ENCODE measurements at regions not wholly inside any gene's neighbourhood (a gene's known extent, or its start where the extent isn't known, plus 50 kb on each side); places are given as distances from the start of the nearest gene placed in this dataset.
A peak's percentile ranks its signal among the peaks of the same experiment; 100 is the strongest.

DNA sequence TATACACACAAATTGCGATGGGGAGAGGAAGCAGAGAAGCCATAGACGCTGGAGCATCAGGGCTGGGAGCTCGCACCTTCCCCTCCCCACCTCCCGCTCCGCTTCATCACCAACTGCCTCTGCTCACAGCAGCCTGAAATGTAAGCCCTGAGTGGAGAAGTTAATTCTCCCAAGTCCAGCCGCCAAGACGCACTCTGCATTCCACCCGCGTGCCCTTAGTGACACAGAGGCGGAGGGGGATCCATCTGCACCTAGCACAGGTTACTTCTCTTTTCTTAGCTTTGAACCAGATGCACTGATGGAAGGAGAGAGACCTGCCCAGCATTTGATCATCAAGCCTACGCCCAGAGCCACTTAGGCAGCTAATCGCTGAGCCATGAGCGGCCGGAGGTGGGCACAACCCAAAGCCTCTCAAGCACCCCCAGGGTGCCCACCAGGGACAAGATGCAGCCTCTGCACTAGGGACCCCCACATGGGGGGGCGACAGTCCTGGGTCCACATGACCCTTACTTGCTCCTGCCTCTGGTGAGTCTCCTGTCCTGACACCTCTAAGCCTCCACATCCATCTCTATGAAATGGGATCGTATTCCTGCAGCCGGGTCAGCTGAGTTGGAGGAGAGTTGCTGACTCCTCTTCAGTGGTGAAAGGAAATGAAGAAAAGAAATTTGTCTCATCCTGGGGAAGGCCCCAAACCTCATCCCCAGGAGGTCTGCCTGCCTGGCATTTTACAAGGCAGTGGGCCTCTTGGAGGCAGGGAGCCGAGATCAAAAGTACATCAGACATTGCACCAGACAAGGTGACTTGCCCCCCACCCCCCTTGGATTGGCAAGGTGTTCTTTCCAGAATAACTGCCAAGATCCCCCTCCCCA is 316.2 kb downstream of the MATN1 start:
- H3K27me3 Mint-ChIP-seq (ENCODE audit: low read depth, unreplicated experiment) = peaks cover 52% of the 10 kb centered on the region
- H3K27ac Mint-ChIP-seq (ENCODE audit: unreplicated experiment) = peak overlapping the region; percentile 8
- no peak overlapping the region for H3K27ac ChIP-seq (ENCODE audit: low read depth, low read length)
- H3K36me3 Mint-ChIP-seq (ENCODE audit: low read depth, unreplicated experiment) = no peaks in the 10 kb centered on the region
- H3K9me3 ChIP-seq (ENCODE audit: insufficient read depth, low read depth, low read length) = no peaks in the 10 kb centered on the region
- no peaks in the 10 kb centered on the region for H3K36me3 ChIP-seq (ENCODE audit: insufficient read depth, low read length)
- no peaks in the 10 kb centered on the region for H3K79me2 ChIP-seq (ENCODE audit: insufficient read depth, low read length)
- H3K27me3 ChIP-seq (ENCODE audit: insufficient read depth, low read length) = peaks cover 2% of the 10 kb centered on the region
- peaks cover 20% of the 10 kb centered on the region for H3K4me1 ChIP-seq (ENCODE audit: insufficient read depth, low read length)
- TF ChIP-seq, protein P1, sequence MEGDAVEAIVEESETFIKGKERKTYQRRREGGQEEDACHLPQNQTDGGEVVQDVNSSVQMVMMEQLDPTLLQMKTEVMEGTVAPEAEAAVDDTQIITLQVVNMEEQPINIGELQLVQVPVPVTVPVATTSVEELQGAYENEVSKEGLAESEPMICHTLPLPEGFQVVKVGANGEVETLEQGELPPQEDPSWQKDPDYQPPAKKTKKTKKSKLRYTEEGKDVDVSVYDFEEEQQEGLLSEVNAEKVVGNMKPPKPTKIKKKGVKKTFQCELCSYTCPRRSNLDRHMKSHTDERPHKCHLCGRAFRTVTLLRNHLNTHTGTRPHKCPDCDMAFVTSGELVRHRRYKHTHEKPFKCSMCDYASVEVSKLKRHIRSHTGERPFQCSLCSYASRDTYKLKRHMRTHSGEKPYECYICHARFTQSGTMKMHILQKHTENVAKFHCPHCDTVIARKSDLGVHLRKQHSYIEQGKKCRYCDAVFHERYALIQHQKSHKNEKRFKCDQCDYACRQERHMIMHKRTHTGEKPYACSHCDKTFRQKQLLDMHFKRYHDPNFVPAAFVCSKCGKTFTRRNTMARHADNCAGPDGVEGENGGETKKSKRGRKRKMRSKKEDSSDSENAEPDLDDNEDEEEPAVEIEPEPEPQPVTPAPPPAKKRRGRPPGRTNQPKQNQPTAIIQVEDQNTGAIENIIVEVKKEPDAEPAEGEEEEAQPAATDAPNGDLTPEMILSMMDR (IDR thresholded peaks at IDR 0.05; ENCODE audit: insufficient read depth, low read depth, low read length) = no peak
- TF ChIP-seq EZH2 (IDR thresholded peaks at IDR 0.05; ENCODE audit: insufficient read depth, low read length) = no peak
- FAIRE-seq = no peak
- H3K9ac ChIP-seq (ENCODE audit: low read length) = no peak overlapping the region
- H3K4me3 ChIP-seq (ENCODE audit: insufficient read depth, low read depth, low read length) = no peak overlapping the region
- peaks cover 6% of the 10 kb centered on the region for H3K4me1 Mint-ChIP-seq (ENCODE audit: low read depth, unreplicated experiment)
- H3K9me3 Mint-ChIP-seq (ENCODE audit: unreplicated experiment) = peaks cover 1% of the 10 kb centered on the region
- no peak overlapping the region for H3K4me3 Mint-ChIP-seq (ENCODE audit: unreplicated experiment)
- peak overlapping the region; percentile 43 for H3K4me2 ChIP-seq (ENCODE audit: low read length)
- peak; percentile 41 for DNase-seq (ENCODE audit: low read depth)
- no peak overlapping the region for H2AFZ ChIP-seq (ENCODE audit: low read depth, low read length)
- H4K20me1 ChIP-seq (ENCODE audit: insufficient read depth, low read length) = no peaks in the 10 kb centered on the region

DNA sequence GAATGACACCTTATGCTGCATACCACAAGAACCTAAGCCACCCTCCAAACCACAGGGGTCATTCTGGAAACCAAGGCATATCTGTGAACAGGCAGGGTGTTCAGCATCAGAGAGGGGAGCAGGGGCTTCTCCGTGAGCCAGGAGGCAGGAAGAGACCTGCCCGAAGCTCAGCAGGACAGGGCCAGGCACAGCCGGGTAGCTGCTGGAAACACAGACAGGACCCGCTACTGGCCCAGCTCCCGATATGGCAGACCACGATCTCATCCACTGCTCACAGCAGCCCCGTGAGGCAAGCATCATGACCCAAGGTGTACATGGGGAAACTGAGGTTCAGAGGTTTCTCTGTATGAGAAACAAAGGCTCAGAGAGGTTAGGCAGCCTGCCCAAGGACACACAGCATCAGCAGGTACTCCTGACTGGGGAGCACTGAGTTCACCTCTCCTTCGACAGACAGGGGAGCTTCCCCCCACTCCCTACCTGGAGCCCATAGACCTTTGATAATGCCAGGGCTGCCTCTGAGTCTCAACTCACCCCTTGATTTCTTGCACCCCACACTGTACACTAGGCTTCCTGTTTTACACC is 317.7 kb downstream of the MATN1 start:
- TF ChIP-seq, protein P1 (IDR thresholded peaks at IDR 0.05; ENCODE audit: insufficient read depth, low read depth, low read length) = no peak
- TF ChIP-seq EZH2 (IDR thresholded peaks at IDR 0.05; ENCODE audit: insufficient read depth, low read length) = no peak
- peaks cover 6% of the 10 kb centered on the region for H3K4me1 Mint-ChIP-seq (ENCODE audit: low read depth, unreplicated experiment)
- peaks cover 2% of the 10 kb centered on the region for H3K27me3 ChIP-seq (ENCODE audit: insufficient read depth, low read length)
- peaks cover 20% of the 10 kb centered on the region for H3K4me1 ChIP-seq (ENCODE audit: insufficient read depth, low read length)
- FAIRE-seq (no peak), DNase-seq (ENCODE audit: low read depth) (no peak)
- H3K36me3 ChIP-seq (ENCODE audit: insufficient read depth, low read length) = no peaks in the 10 kb centered on the region
- H3K4me2 ChIP-seq (ENCODE audit: low read length) = no peak overlapping the region
- H3K4me3 ChIP-seq (ENCODE audit: insufficient read depth, low read depth, low read length) = no peak overlapping the region
- peaks cover 58% of the 10 kb centered on the region for H3K27me3 Mint-ChIP-seq (ENCODE audit: low read depth, unreplicated experiment)
- no peak overlapping the region for H2AFZ ChIP-seq (ENCODE audit: low read depth, low read length)
- no peaks in the 10 kb centered on the region for H4K20me1 ChIP-seq (ENCODE audit: insufficient read depth, low read length)
- no peak overlapping the region for H3K27ac ChIP-seq (ENCODE audit: low read depth, low read length)
- no peak overlapping the region for H3K9ac ChIP-seq (ENCODE audit: low read length)
- no peak overlapping the region for H3K27ac Mint-ChIP-seq (ENCODE audit: unreplicated experiment)
- no peaks in the 10 kb centered on the region for H3K79me2 ChIP-seq (ENCODE audit: insufficient read depth, low read length)
- H3K9me3 ChIP-seq (ENCODE audit: insufficient read depth, low read depth, low read length) = no peaks in the 10 kb centered on the region
- H3K4me3 Mint-ChIP-seq (ENCODE audit: unreplicated experiment) = no peak overlapping the region
- peaks cover 1% of the 10 kb centered on the region for H3K9me3 Mint-ChIP-seq (ENCODE audit: unreplicated experiment)
- no peaks in the 10 kb centered on the region for H3K36me3 Mint-ChIP-seq (ENCODE audit: low read depth, unreplicated experiment)

DNA sequence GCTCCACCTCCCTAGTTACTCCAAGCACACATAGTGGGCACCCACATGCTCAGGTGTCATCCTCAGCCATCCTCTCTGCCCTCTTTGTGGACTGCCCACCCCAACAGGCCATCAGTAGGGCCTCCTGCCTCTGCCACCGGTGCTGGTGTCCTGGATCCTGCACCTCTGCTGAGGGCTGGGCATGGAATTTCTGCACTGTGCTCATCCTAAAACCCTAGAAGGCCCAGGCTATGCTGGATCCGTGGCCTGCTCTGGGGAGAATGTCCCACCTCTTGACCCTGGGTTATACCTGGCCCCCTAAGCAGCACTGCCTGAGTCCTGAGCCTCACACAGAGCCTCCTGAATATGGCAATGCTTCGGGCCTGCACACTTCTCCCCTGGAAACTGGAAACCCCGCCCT is 318.3 kb downstream of the MATN1 start:
- H4K20me1 ChIP-seq (ENCODE audit: insufficient read depth, low read length) = no peaks in the 10 kb centered on the region
- Mint-ChIP-seq H3K9me3 (ENCODE audit: unreplicated experiment) (peaks cover 1% of the 10 kb centered on the region), H3K4me3 (ENCODE audit: unreplicated experiment) (no peak overlapping the region), H3K36me3 (ENCODE audit: low read depth, unreplicated experiment) (no peaks in the 10 kb centered on the region), H3K27ac (ENCODE audit: unreplicated experiment) (no peak overlapping the region), H3K27me3 (ENCODE audit: low read depth, unreplicated experiment) (peaks cover 61% of the 10 kb centered on the region), H3K4me1 (ENCODE audit: low read depth, unreplicated experiment) (peaks cover 7% of the 10 kb centered on the region)
- H3K4me3 ChIP-seq (ENCODE audit: insufficient read depth, low read depth, low read length) = no peak overlapping the region
- no peaks in the 10 kb centered on the region for H3K79me2 ChIP-seq (ENCODE audit: insufficient read depth, low read length)
- no peaks in the 10 kb centered on the region for H3K9me3 ChIP-seq (ENCODE audit: insufficient read depth, low read depth, low read length)
- no peak overlapping the region for H3K4me2 ChIP-seq (ENCODE audit: low read length)
- FAIRE-seq (no peak), DNase-seq (ENCODE audit: low read depth) (no peak)
- H3K36me3 ChIP-seq (ENCODE audit: insufficient read depth, low read length) = no peaks in the 10 kb centered on the region
- TF ChIP-seq, protein P1 (IDR thresholded peaks at IDR 0.05; ENCODE audit: insufficient read depth, low read depth, low read length) = no peak
- no peak for TF ChIP-seq EZH2 (IDR thresholded peaks at IDR 0.05; ENCODE audit: insufficient read depth, low read length)
- no peak overlapping the region for H2AFZ ChIP-seq (ENCODE audit: low read depth, low read length)
- H3K4me1 ChIP-seq (ENCODE audit: insufficient read depth, low read length) = peaks cover 20% of the 10 kb centered on the region
- no peak overlapping the region for H3K9ac ChIP-seq (ENCODE audit: low read length)
- H3K27ac ChIP-seq (ENCODE audit: low read depth, low read length) = no peak overlapping the region
- peaks cover 2% of the 10 kb centered on the region for H3K27me3 ChIP-seq (ENCODE audit: insufficient read depth, low read length)
